Body of pancreas (tissue), 4 donors: ENCODE measurements at regions not wholly inside any gene's neighbourhood (a gene's known extent, or its start where the extent isn't known, plus 50 kb on each side); places are given as distances from the start of the nearest gene placed in this dataset.

Experiments
- CTCF ChIP-seq, 7 experiments: fragments of 450-650 bp in 4 of 7; fragments of 200-600 bp in 3 of 7; sonication (generic) in 3 of 7; IDR thresholded peaks; one replicate each; pipeline ENCODE4 v1.5.1; 2016 to 2019; ENCODE audit warnings: antibody characterized with exemption in 7 of 7
- POLR2A ChIP-seq, 3 donors: fragments of 450-650 bp; IDR thresholded peaks; one replicate each; pipeline ENCODE4 v1.6.1; 2016; ENCODE audit warnings: antibody characterized with exemption in 3 of 3, mild to moderate bottlenecking in 2 of 3

GRCh38 chr4:89572224-89572858 is 264.6 kb downstream of the SNCA start:
- TF ChIP-seq CTCF (IDR thresholded peaks at IDR 0.05), result no peak
- TF ChIP-seq POLR2A (IDR thresholded peaks at IDR 0.05), result no peak
